Nephron (organoid): ENCODE measurements at regions not wholly inside any gene's neighbourhood (a gene's known extent, or its start where the extent isn't known, plus 50 kb on each side); places are given as distances from the start of the nearest gene placed in this dataset.

Source experiments
- H3K27ac Mint-ChIP-seq, 3 experiments: 2 replicates each; pipeline ENCODE4 v1.8.0; 2020; ENCODE audit warnings: mixed read lengths in 3 of 3, mild to moderate bottlenecking in 2 of 3, moderate library complexity in 1 of 3
- H3K27me3 Mint-ChIP-seq: 2 replicates; pipeline ENCODE4 v1.8.0; 2021; ENCODE audit warnings: low read depth, mild to moderate bottlenecking, moderate library complexity, mixed read lengths
- H3K36me3 Mint-ChIP-seq: 2 replicates; pipeline ENCODE4 v1.8.0; 2020; ENCODE audit warnings: low read depth, mixed read lengths
- H3K4me1 Mint-ChIP-seq: 2 replicates; pipeline ENCODE4 v1.8.0; 2020; ENCODE audit warnings: mixed read lengths
- H3K4me3 Mint-ChIP-seq, 3 experiments: 2 replicates each; pipeline ENCODE4 v1.8.0; 2020; ENCODE audit warnings: mild to moderate bottlenecking in 3 of 3, mixed read lengths in 3 of 3, moderate library complexity in 2 of 3
- H3K9me3 Mint-ChIP-seq: 2 replicates; pipeline ENCODE4 v1.8.0; 2020; ENCODE audit warnings: mixed read lengths
- CTCF ChIP-seq, 3 experiments: fragments of 200-600 bp; sonication (generic); IDR thresholded peaks; one replicate each; pipeline ENCODE4 v1.5.0; 2021; ENCODE audit warnings: antibody characterized with exemption in 3 of 3; ENCODE audit not compliant: unreplicated experiment in 3 of 3

GRCh38 chr14:57022608-57023007, 212.3 kb upstream of the OTX2 start:
- no peak overlapping the region for H3K27ac Mint-ChIP-seq
- TF ChIP-seq CTCF (IDR thresholded peaks at IDR 0.05; ENCODE audit: unreplicated experiment in 3 of 3), result no peak
- no peaks in the 10 kb centered on the region for H3K36me3 Mint-ChIP-seq
- no peaks in the 10 kb centered on the region for H3K4me1 Mint-ChIP-seq
- no peak overlapping the region for H3K4me3 Mint-ChIP-seq
- no peaks in the 10 kb centered on the region for H3K27me3 Mint-ChIP-seq
- peaks cover 4% of the 10 kb centered on the region for H3K9me3 Mint-ChIP-seq

- TF ChIP-seq CTCF (IDR thresholded peaks at IDR 0.05; ENCODE audit: unreplicated experiment in 3 of 3), result no peak
- Mint-ChIP-seq H3K4me3 (no peak overlapping the region), H3K4me1 (no peaks in the 10 kb centered on the region), H3K36me3 (peaks cover 4% of the 10 kb centered on the region), H3K27me3 (no peaks in the 10 kb centered on the region), H3K27ac (no peak overlapping the region), H3K9me3 (peaks cover 5% of the 10 kb centered on the region)
Observed at GRCh38 chr14:57018065-57018464, 207.8 kb upstream of the OTX2 start.

GRCh38 chr14:57013987-57014386, 203.7 kb upstream of the OTX2 start:
- peaks cover 8% of the 10 kb centered on the region for H3K9me3 Mint-ChIP-seq
- H3K36me3 Mint-ChIP-seq, result peaks cover 4% of the 10 kb centered on the region
- no peak for TF ChIP-seq CTCF (IDR thresholded peaks at IDR 0.05; ENCODE audit: unreplicated experiment in 3 of 3)
- H3K27ac Mint-ChIP-seq, result no peak overlapping the region
- no peaks in the 10 kb centered on the region for H3K27me3 Mint-ChIP-seq
- no peaks in the 10 kb centered on the region for H3K4me1 Mint-ChIP-seq
- H3K4me3 Mint-ChIP-seq, result no peak overlapping the region

- peaks cover 4% of the 10 kb centered on the region for H3K36me3 Mint-ChIP-seq
- peaks cover 11% of the 10 kb centered on the region for H3K4me1 Mint-ChIP-seq
Observed at GRCh38 chr14:57009585-57010515, 199.6 kb upstream of the OTX2 start.

GRCh38 chr14:57008534-57008933, 198.3 kb upstream of the OTX2 start:
- H3K36me3 Mint-ChIP-seq, result peaks cover 2% of the 10 kb centered on the region
- H3K27ac Mint-ChIP-seq, result no peak overlapping the region
- peaks cover 6% of the 10 kb centered on the region for H3K9me3 Mint-ChIP-seq
- no peaks in the 10 kb centered on the region for H3K27me3 Mint-ChIP-seq
- peaks cover 11% of the 10 kb centered on the region for H3K4me1 Mint-ChIP-seq
- TF ChIP-seq CTCF (IDR thresholded peaks at IDR 0.05; ENCODE audit: unreplicated experiment in 3 of 3), result no peak
- H3K4me3 Mint-ChIP-seq, result no peak overlapping the region

More at GRCh38 chr14:57009585-57010515, 199.6 kb upstream of the OTX2 start:
- Mint-ChIP-seq H3K27ac (no peak overlapping the region), H3K9me3 (peaks cover 8% of the 10 kb centered on the region), H3K4me3 (no peak overlapping the region), H3K27me3 (no peaks in the 10 kb centered on the region)
- TF ChIP-seq CTCF (IDR thresholded peaks at IDR 0.05; ENCODE audit: unreplicated experiment in 3 of 3), result no peak

GRCh38 chr14:56998728-56999127, 188.4 kb upstream of the OTX2 start:
- Mint-ChIP-seq H3K27me3 (peaks cover 4% of the 10 kb centered on the region), H3K9me3 (no peaks in the 10 kb centered on the region), H3K27ac (no peak overlapping the region), H3K36me3 (no peaks in the 10 kb centered on the region), H3K4me1 (peaks cover 3% of the 10 kb centered on the region), H3K4me3 (no peak overlapping the region)
- no peak for TF ChIP-seq CTCF (IDR thresholded peaks at IDR 0.05; ENCODE audit: unreplicated experiment in 3 of 3)
